DOHH2 (cell line): ENCODE measurements at regions not wholly inside any gene's neighbourhood (a gene's known extent, or its start where the extent isn't known, plus 50 kb on each side); places are given as distances from the start of the nearest gene placed in this dataset.

Source experiments
- H3F3A ChIP-seq: fragments of 200-600 bp; sonication (generic), shearing (Covaris generic); 2 replicates; pipeline ENCODE4 v1.6.0; 2016; ENCODE audit warnings: antibody characterized with exemption, mild to moderate bottlenecking; ENCODE audit not compliant: control insufficient read depth, insufficient read depth
- H3K27ac ChIP-seq: fragments of 200-600 bp; sonication (generic); 2 replicates; pipeline ENCODE4 v1.5.1; 2014; ENCODE audit warnings: low read depth, mild to moderate bottlenecking, low read length, moderate library complexity
- H3K27me3 ChIP-seq: fragments of 200-600 bp; sonication (generic); 2 replicates; pipeline ENCODE4 v1.6.1; 2014; ENCODE audit warnings: mild to moderate bottlenecking, low read length, mixed read lengths; ENCODE audit not compliant: control insufficient read depth
- H3K36me3 ChIP-seq: fragments of 200-600 bp; sonication (generic); 2 replicates; pipeline ENCODE4 v1.6.1; 2014; ENCODE audit warnings: mild to moderate bottlenecking, low read length, moderate library complexity, mixed read lengths; ENCODE audit not compliant: control insufficient read depth
- H3K4me1 ChIP-seq: fragments of 200-600 bp; sonication (generic); 2 replicates; pipeline ENCODE4 v1.6.1; 2014; ENCODE audit warnings: mild to moderate bottlenecking, low read length, mixed read lengths; ENCODE audit not compliant: control insufficient read depth
- H3K4me2 ChIP-seq: fragments of 200-600 bp; sonication (generic); 2 replicates; pipeline ENCODE4 v1.6.0; 2014; ENCODE audit warnings: mild to moderate bottlenecking, low read length, moderate library complexity
- H3K4me3 ChIP-seq: fragments of 200-600 bp; sonication (generic); 2 replicates; pipeline ENCODE4 v1.5.1; 2014; ENCODE audit warnings: mild to moderate bottlenecking, low read length, mixed read lengths
- H3K79me2 ChIP-seq: fragments of 200-600 bp; sonication (generic); 2 replicates; pipeline ENCODE4 v1.6.1; 2014; ENCODE audit warnings: mild to moderate bottlenecking, low read length, mixed read lengths; ENCODE audit not compliant: control insufficient read depth
- H3K9me2 ChIP-seq: fragments of 200-600 bp; sonication (generic); replicated peaks from 2 replicates; pipeline ENCODE4 v1.6.1; 2014; ENCODE audit warnings: mild to moderate bottlenecking, low read length, mixed read lengths; ENCODE audit not compliant: control insufficient read depth
- H3K9me3 ChIP-seq: fragments of 200-600 bp; sonication (generic); 2 replicates; pipeline ENCODE4 v1.6.1; 2014; ENCODE audit warnings: antibody characterized with exemption, low read length, mixed read lengths; ENCODE audit not compliant: control insufficient read depth, insufficient read depth
- H4K20me1 ChIP-seq: fragments of 200-600 bp; sonication (generic); 2 replicates; pipeline ENCODE4 v1.6.0; 2014; ENCODE audit warnings: low read depth, mild to moderate bottlenecking, antibody characterized with exemption, low read length, moderate library complexity; ENCODE audit not compliant: control insufficient read depth, insufficient read depth
- CTCF ChIP-seq: fragments of 200-600 bp; sonication (generic); IDR thresholded peaks from one replicate; pipeline ENCODE4 v1.5.1; 2014; ENCODE audit warnings: antibody characterized with exemption, mild to moderate bottlenecking, low read depth, low read length; ENCODE audit not compliant: poor library complexity, severe bottlenecking
- EZH2phosphoT487 ChIP-seq: fragments of 200-600 bp; sonication (generic); IDR thresholded peaks from 2 replicates; pipeline ENCODE4 v1.6.1; 2017; ENCODE audit warnings: borderline replicate concordance, mild to moderate bottlenecking, antibody characterized with exemption, low read length, moderate library complexity, mixed read lengths

GRCh38 chr7:155181768-155182167 is 111.6 kb downstream of the HTR5A start:
- Histone ChIP-seq H3K79me2 (no peaks in the 10 kb centered on the region), H3K4me2 (no peak overlapping the region), H3K4me3 (no peak overlapping the region), H3K27ac (no peak overlapping the region), H3K9me2 (no peaks in the 10 kb centered on the region), H3K9me3 (peaks cover 50% of the 10 kb centered on the region), H3K36me3 (no peaks in the 10 kb centered on the region), H4K20me1 (no peaks in the 10 kb centered on the region), H3K4me1 (peaks cover 25% of the 10 kb centered on the region), H3F3A (no peaks in the 10 kb centered on the region), H3K27me3 (no peaks in the 10 kb centered on the region)
- TF ChIP-seq CTCF = no peak
- TF ChIP-seq EZH2phosphoT487 = no peak

DNA sequence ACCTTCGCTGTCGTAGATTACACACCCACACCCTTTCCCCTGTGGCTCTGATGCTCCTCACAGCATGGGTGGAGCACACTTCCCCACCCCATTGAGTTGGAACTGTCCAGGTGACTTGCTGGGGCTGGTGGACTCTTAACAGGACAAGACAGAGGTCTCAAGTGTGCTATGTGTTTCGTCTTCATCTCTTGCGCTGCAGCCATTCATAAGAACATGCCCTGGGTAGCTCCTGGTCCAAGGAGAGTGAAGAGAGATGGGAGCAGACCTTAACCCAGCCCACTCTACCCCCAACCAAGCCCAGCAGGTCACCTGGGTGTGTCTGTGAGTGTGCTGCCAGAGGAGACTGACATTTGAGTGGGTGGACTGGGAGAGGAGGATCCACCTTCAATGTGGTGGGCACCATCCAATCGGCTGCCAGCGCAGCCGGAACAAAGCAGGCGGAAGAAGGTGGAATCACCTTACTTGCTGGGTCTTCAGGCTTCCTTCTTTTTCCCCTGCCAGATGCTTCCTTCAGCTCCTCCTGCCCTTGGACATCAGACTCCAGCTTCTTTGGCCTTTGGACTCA is 112.4 kb downstream of the HTR5A start:
- H3K79me2 ChIP-seq = no peaks in the 10 kb centered on the region
- no peak overlapping the region for H3K4me3 ChIP-seq
- peaks cover 25% of the 10 kb centered on the region for H3K4me1 ChIP-seq
- no peaks in the 10 kb centered on the region for H3K36me3 ChIP-seq
- H3K27ac ChIP-seq = no peak overlapping the region
- H4K20me1 ChIP-seq = no peaks in the 10 kb centered on the region
- H3K4me2 ChIP-seq = no peak overlapping the region
- no peaks in the 10 kb centered on the region for H3K9me2 ChIP-seq
- H3F3A ChIP-seq = no peaks in the 10 kb centered on the region
- H3K9me3 ChIP-seq = peaks cover 52% of the 10 kb centered on the region
- no peaks in the 10 kb centered on the region for H3K27me3 ChIP-seq
- TF ChIP-seq CTCF (no peak), EZH2phosphoT487 (no peak)

GRCh38 chr7:155183655-155184054 is 113.5 kb downstream of the HTR5A start:
- Histone ChIP-seq H3K4me2 (no peak overlapping the region), H4K20me1 (no peaks in the 10 kb centered on the region), H3F3A (no peaks in the 10 kb centered on the region), H3K9me3 (peaks cover 47% of the 10 kb centered on the region), H3K4me1 (peaks cover 23% of the 10 kb centered on the region), H3K9me2 (no peaks in the 10 kb centered on the region), H3K27me3 (no peaks in the 10 kb centered on the region), H3K79me2 (no peaks in the 10 kb centered on the region), H3K36me3 (no peaks in the 10 kb centered on the region), H3K4me3 (no peak overlapping the region), H3K27ac (no peak overlapping the region)
- TF ChIP-seq EZH2phosphoT487 (no peak), CTCF (no peak)

DNA sequence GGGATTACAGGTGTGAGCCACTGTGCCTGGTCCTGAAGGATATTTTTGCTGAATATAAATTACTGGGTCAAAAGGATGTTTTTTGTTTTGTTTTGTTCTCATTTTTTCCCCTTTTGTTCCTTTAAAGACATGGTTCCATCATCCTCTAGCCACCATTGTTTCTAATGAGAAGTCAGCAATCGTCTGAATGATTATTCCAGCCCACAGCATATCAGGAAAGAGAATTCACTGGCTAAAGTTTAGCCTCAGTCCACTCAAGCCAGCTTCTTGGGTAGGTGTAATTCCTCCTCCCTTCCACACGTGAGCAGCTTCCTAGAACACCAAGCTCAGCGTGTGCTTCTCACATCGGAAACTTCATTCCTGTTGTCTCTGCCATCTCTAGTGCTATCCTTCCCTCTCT is 112.8 kb upstream of the INSIG1 start:
- Histone ChIP-seq H3K36me3 (no peaks in the 10 kb centered on the region), H3K4me3 (no peak overlapping the region), H3K79me2 (no peaks in the 10 kb centered on the region), H3K4me2 (no peak overlapping the region), H3K4me1 (peaks cover 18% of the 10 kb centered on the region), H3K27ac (no peak overlapping the region), H4K20me1 (no peaks in the 10 kb centered on the region), H3F3A (no peaks in the 10 kb centered on the region), H3K27me3 (no peaks in the 10 kb centered on the region), H3K9me3 (peaks cover 47% of the 10 kb centered on the region), H3K9me2 (no peaks in the 10 kb centered on the region)
- TF ChIP-seq CTCF (no peak), EZH2phosphoT487 (no peak)
